HEK293T (cell line): ENCODE measurements at regions not wholly inside any gene's neighbourhood (a gene's known extent, or its start where the extent isn't known, plus 50 kb on each side); places are given as distances from the start of the nearest gene placed in this dataset.

ENCODE experiments used
- FOXA1 ChIP-seq: fragments of 450-650 bp; IDR thresholded peaks from 2 replicates; pipeline ENCODE4 v1.6.1; 2016; ENCODE audit warnings: mild to moderate bottlenecking
- L3MBTL2 ChIP-seq: fragments of 450-650 bp; conservative IDR thresholded peaks from 2 replicates; pipeline ENCODE4 v1.6.1; 2016; ENCODE audit warnings: mild to moderate bottlenecking
- NFRKB ChIP-seq: fragments of 450-650 bp; IDR thresholded peaks from 2 replicates; pipeline ENCODE4 v1.6.1; 2016; ENCODE audit warnings: mild to moderate bottlenecking, moderate library complexity
- SP1 ChIP-seq: fragments of 450-650 bp; IDR thresholded peaks from 2 replicates; pipeline ENCODE4 v1.6.1; 2017
- SUZ12 ChIP-seq: fragments of 450-650 bp; IDR thresholded peaks from 2 replicates; pipeline ENCODE4 v1.6.1; 2016; ENCODE audit warnings: mild to moderate bottlenecking
- TARDBP ChIP-seq: fragments of 450-650 bp; IDR thresholded peaks from 2 replicates; pipeline ENCODE4 v1.6.1; 2016

- TF ChIP-seq FOXA1 = no peak
- TF ChIP-seq SUZ12 = no peak
- TF ChIP-seq SP1 = no peak
- no peak for TF ChIP-seq NFRKB
- TF ChIP-seq L3MBTL2 = no peak
- no peak for TF ChIP-seq TARDBP
Observed at GRCh38 chrX:148316446-148316845, 184.0 kb upstream of the AFF2 start.
